ENCODE measurements at regions not wholly inside any gene's neighbourhood (a gene's known extent, or its start where the extent isn't known, plus 50 kb on each side); places are given as distances from the start of the nearest gene placed in this dataset.

- no peak for DNase-seq
- H4K20me1 ChIP-seq (ENCODE audit: insufficient read depth, low read length) = no peaks in the 10 kb centered on the region
- H3K36me3 ChIP-seq (replicated peaks in 1 of 2; ENCODE audit: control insufficient read depth in 1 of 2, insufficient read depth in 2 of 2, low read length in 2 of 2) = no peaks in the 10 kb centered on the region
- no peak overlapping the region for H3K4me3 ChIP-seq (replicated peaks in 1 of 3; ENCODE audit: low read depth in 2 of 3, low read length in 3 of 3)
- peak overlapping the region in 1 of 2 donors; percentile 66 for H3K27ac ChIP-seq (ENCODE audit: low read depth in 1 of 2, low read length in 2 of 2)
- no peaks in the 10 kb centered on the region for H3K27me3 ChIP-seq (ENCODE audit: control insufficient read depth in 2 of 2, insufficient read depth in 2 of 2, low read length in 2 of 2)
- Mint-ChIP-seq H3K4me3 (no peak overlapping the region), H3K4me1 (peaks cover 50% of the 10 kb centered on the region), H3K27ac (peak overlapping the region in 4 of 7 donors; percentile 64 to 94 (median 89)), H3K9me3 (no peaks in the 10 kb centered on the region), H3K36me3 (no peaks in the 10 kb centered on the region), H3K27me3 (ENCODE audit: low read depth in 3 of 3) (no peaks in the 10 kb centered on the region)
- no peak overlapping the region for H3K4me2 ChIP-seq (replicated peaks; ENCODE audit: extremely low read depth, low read length, poor library complexity, severe bottlenecking)
- H3K9me3 ChIP-seq (replicated peaks in 1 of 2; ENCODE audit: control insufficient read depth in 1 of 2, insufficient read depth in 1 of 2, low read length in 2 of 2) = no peaks in the 10 kb centered on the region
- intact Hi-C loops (cut with micrococcal nuclease) = no loop called here
- peaks cover 48 to 64% of the 10 kb centered on the region in 2 donors for H3K4me1 ChIP-seq (ENCODE audit: control insufficient read depth in 1 of 2, insufficient read depth in 2 of 2, low read length in 2 of 2)
- H3K9ac ChIP-seq (ENCODE audit: insufficient read depth, low read length, poor library complexity, severe bottlenecking) = no peak overlapping the region
- H2AFZ ChIP-seq (ENCODE audit: insufficient read depth, low read depth, low read length, poor library complexity, severe bottlenecking) = no peak overlapping the region
- no peaks in the 10 kb centered on the region for H3K79me2 ChIP-seq (ENCODE audit: insufficient read depth, low read length)
- WGBS (ENCODE audit: insufficient coverage) = 100% methylated on average over 1 of the region's 5 CpGs
- no peak for TF ChIP-seq CTCF (IDR thresholded peaks at IDR 0.05)
These were observed 175.8 kb upstream of the DMAC1 start for GRCh38 chr9:7975336-7975735.

- peaks cover 50% of the 10 kb centered on the region for H3K4me1 Mint-ChIP-seq
- peak overlapping the region; percentile 14 for H3K4me2 ChIP-seq (replicated peaks; ENCODE audit: extremely low read depth, low read length, poor library complexity, severe bottlenecking)
- H2AFZ ChIP-seq (ENCODE audit: insufficient read depth, low read depth, low read length, poor library complexity, severe bottlenecking) = peak overlapping the region; percentile 43
These were observed 174.9 kb upstream of the DMAC1 start for GRCh38 chr9:7974335-7974960.

More at GRCh38 chr9:7974335-7974960, 174.9 kb upstream of the DMAC1 start:
- Histone ChIP-seq H3K79me2 (ENCODE audit: insufficient read depth, low read length) (no peaks in the 10 kb centered on the region), H3K9me3 (replicated peaks in 1 of 2; ENCODE audit: control insufficient read depth in 1 of 2, insufficient read depth in 1 of 2, low read length in 2 of 2) (no peaks in the 10 kb centered on the region), H3K4me1 (ENCODE audit: control insufficient read depth in 1 of 2, insufficient read depth in 2 of 2, low read length in 2 of 2) (peaks cover 48 to 66% of the 10 kb centered on the region in 2 donors), H3K36me3 (replicated peaks in 1 of 2; ENCODE audit: control insufficient read depth in 1 of 2, insufficient read depth in 2 of 2, low read length in 2 of 2) (no peaks in the 10 kb centered on the region), H4K20me1 (ENCODE audit: insufficient read depth, low read length) (no peaks in the 10 kb centered on the region), H3K9ac (ENCODE audit: insufficient read depth, low read length, poor library complexity, severe bottlenecking) (no peak overlapping the region), H3K27ac (ENCODE audit: low read depth in 1 of 2, low read length in 2 of 2) (peak overlapping the region; percentile 30 to 66), H3K27me3 (ENCODE audit: control insufficient read depth in 2 of 2, insufficient read depth in 2 of 2, low read length in 2 of 2) (no peaks in the 10 kb centered on the region), H3K4me3 (replicated peaks in 1 of 3; ENCODE audit: low read depth in 2 of 3, low read length in 3 of 3) (peak overlapping the region in 1 of 3 experiments; percentile 17)
- Mint-ChIP-seq H3K9me3 (no peaks in the 10 kb centered on the region), H3K27me3 (ENCODE audit: low read depth in 3 of 3) (no peaks in the 10 kb centered on the region), H3K4me3 (peak overlapping the region in 1 of 2 donors; percentile 62), H3K36me3 (no peaks in the 10 kb centered on the region), H3K27ac (peak overlapping the region; percentile 64 to 94 (median 88))
- intact Hi-C loops (cut with micrococcal nuclease) = no loop called here
- WGBS (ENCODE audit: insufficient coverage) = 0% methylated on average over 5 of the region's 5 CpGs
- TF ChIP-seq CTCF (IDR thresholded peaks at IDR 0.05) = no peak
- peak; percentile 50 to 55 (median 55) for DNase-seq
